ENCODE measurements at regions not wholly inside any gene's neighbourhood (a gene's known extent, or its start where the extent isn't known, plus 50 kb on each side); places are given as distances from the start of the nearest gene placed in this dataset.
A peak's percentile ranks its signal among the peaks of the same experiment; 100 is the strongest.

- H3K27ac ChIP-seq, result peak overlapping the region; percentile 74
- no peak for TF ChIP-seq ZFX (IDR thresholded peaks at IDR 0.05)
- TF ChIP-seq CTCF (conservative IDR thresholded peaks at IDR 0.05), result no peak
Observed at GRCh38 chr21:16419188-16419921, 689.6 kb downstream of the USP25 start.

- H3K27ac ChIP-seq, result peak overlapping the region; percentile 39; the same call in 1 of the 2 replicates
- no peak for TF ChIP-seq ZFX (IDR thresholded peaks at IDR 0.05)
- TF ChIP-seq CTCF (conservative IDR thresholded peaks at IDR 0.05), result no peak
Observed at GRCh38 chr21:16420031-16420724, 690.4 kb downstream of the USP25 start.

- TF ChIP-seq CTCF (conservative IDR thresholded peaks at IDR 0.05) (no peak), ZFX (IDR thresholded peaks at IDR 0.05) (no peak)
- no peak overlapping the region for H3K27ac ChIP-seq
Observed at GRCh38 chr21:16421007-16421406, 691.2 kb downstream of the USP25 start.

GRCh38 chr21:16421965-16422364, 692.2 kb downstream of the USP25 start:
- H3K27ac ChIP-seq, result no peak overlapping the region
- no peak for TF ChIP-seq ZFX (IDR thresholded peaks at IDR 0.05)
- TF ChIP-seq CTCF (conservative IDR thresholded peaks at IDR 0.05), result no peak

GRCh38 chr21:16422702-16423101, 692.9 kb downstream of the USP25 start:
- H3K27ac ChIP-seq, result no peak overlapping the region
- no peak for TF ChIP-seq CTCF (conservative IDR thresholded peaks at IDR 0.05)
- no peak for TF ChIP-seq ZFX (IDR thresholded peaks at IDR 0.05)

- no peak overlapping the region for H3K27ac ChIP-seq
- TF ChIP-seq CTCF (conservative IDR thresholded peaks at IDR 0.05), result no peak
- no peak for TF ChIP-seq ZFX (IDR thresholded peaks at IDR 0.05)
Observed at GRCh38 chr21:16423921-16424320, 694.1 kb downstream of the USP25 start.

- no peak for TF ChIP-seq CTCF (conservative IDR thresholded peaks at IDR 0.05)
- TF ChIP-seq ZFX (IDR thresholded peaks at IDR 0.05), result no peak
- peak overlapping the region; percentile 43; the same call in 1 of the 2 replicates for H3K27ac ChIP-seq
Observed at GRCh38 chr21:16424331-16424751, 694.6 kb downstream of the USP25 start.

Data from C4-2B (cell line).